Activated CD4-positive, CD25-positive, alpha-beta regulatory T cell treated with anti-CD3 and anti-CD28 coated beads, Interleukin-2, amount 50 U/mL, for 72 hours (primary cell): ENCODE measurements at regions not wholly inside any gene's neighbourhood (a gene's known extent, or its start where the extent isn't known, plus 50 kb on each side); places are given as distances from the start of the nearest gene placed in this dataset.
"Not testable (repeated sequence)": the region's sequence is repeated elsewhere in the genome, so short reads cannot be mapped to it uniquely, and the experiment has no call there.

ENCODE experiments used
- DNase-seq: peaks from one replicate; pipeline ENCODE4 v3.0.0; 2021

- no peak for DNase-seq
These were observed 380.8 kb downstream of the NDFIP2 start for GRCh38 chr13:79861731-79862130.

GRCh38 chr13:79860791-79861190 lies 379.8 kb downstream of the NDFIP2 start:
- DNase-seq = no peak

- DNase-seq = no peak
These were observed 378.8 kb downstream of the NDFIP2 start for GRCh38 chr13:79859756-79860155.

- DNase-seq = no peak
These were observed 372.3 kb downstream of the NDFIP2 start for GRCh38 chr13:79853251-79853650.

- no peak for DNase-seq
These were observed 370.4 kb downstream of the NDFIP2 start for GRCh38 chr13:79851318-79851717.

GRCh38 chr13:79847882-79848592 lies 367.1 kb downstream of the NDFIP2 start:
- no peak for DNase-seq

- DNase-seq = no peak
These were observed 365.4 kb downstream of the NDFIP2 start for GRCh38 chr13:79846386-79846785.

GRCh38 chr13:79837741-79838450 lies 356.9 kb downstream of the NDFIP2 start:
- no peak for DNase-seq

GRCh38 chr13:79836121-79836520 lies 355.2 kb downstream of the NDFIP2 start:
- not testable (repeated sequence) for DNase-seq

- no peak for DNase-seq
These were observed 353.9 kb downstream of the NDFIP2 start for GRCh38 chr13:79834876-79835275.

GRCh38 chr13:79833991-79834390 lies 353.0 kb downstream of the NDFIP2 start:
- no peak for DNase-seq

- DNase-seq = no peak
These were observed 350.6 kb downstream of the NDFIP2 start for GRCh38 chr13:79831556-79831955.

GRCh38 chr13:79830945-79831344 lies 350.0 kb downstream of the NDFIP2 start:
- no peak for DNase-seq

GRCh38 chr13:79830426-79830825 lies 349.5 kb downstream of the NDFIP2 start:
- DNase-seq = no peak

GRCh38 chr13:79829880-79830279 lies 348.9 kb downstream of the NDFIP2 start:
- no peak for DNase-seq

GRCh38 chr13:79825959-79826358 lies 345.0 kb downstream of the NDFIP2 start:
- no peak for DNase-seq

- DNase-seq = no peak
These were observed 334.1 kb downstream of the NDFIP2 start for GRCh38 chr13:79815041-79815440.

GRCh38 chr13:79812070-79812850 lies 331.3 kb downstream of the NDFIP2 start:
- DNase-seq = no peak

GRCh38 chr13:79811170-79811569 lies 330.2 kb downstream of the NDFIP2 start:
- DNase-seq = no peak

- DNase-seq = no peak
These were observed 329.7 kb downstream of the NDFIP2 start for GRCh38 chr13:79810669-79811068.

GRCh38 chr13:79810018-79810417 lies 329.1 kb downstream of the NDFIP2 start:
- no peak for DNase-seq

- no peak for DNase-seq
These were observed 327.5 kb downstream of the NDFIP2 start for GRCh38 chr13:79808475-79808874.

GRCh38 chr13:79807554-79807953 lies 326.6 kb downstream of the NDFIP2 start:
- no peak for DNase-seq

GRCh38 chr13:79806821-79807220 lies 325.9 kb downstream of the NDFIP2 start:
- DNase-seq = no peak
